Activated CD4-positive, alpha-beta T cell treated with anti-CD3 and anti-CD28 coated beads for 36 hours (primary cell): ENCODE measurements at regions not wholly inside any gene's neighbourhood (a gene's known extent, or its start where the extent isn't known, plus 50 kb on each side); places are given as distances from the start of the nearest gene placed in this dataset.
A peak's percentile ranks its signal among the peaks of the same experiment; 100 is the strongest.

ENCODE experiments used
- ATAC-seq: fragments of 200-7000 bp; cut with Tn5 transposase; one replicate; pipeline ENCODE4 v1.10.0; 2021; ENCODE audit warnings: mild to moderate bottlenecking, moderate library complexity
- CTCF ChIA-PET: fragments of 350-600 bp; sonication (Branson Sonifier 250); formaldehyde crosslinking; loops from one replicate; lab custom pipeline; 2021; ENCODE audit warnings: antibody characterized with exemption; lab: Charles Lee
- POLR2A ChIA-PET: fragments of 350-600 bp; sonication (Branson Sonifier 250); formaldehyde crosslinking; loops from one replicate; lab custom pipeline; 2021; ENCODE audit warnings: antibody characterized with exemption, inconsistent platforms; lab: Charles Lee
- DNase-seq: peaks from one replicate; pipeline ENCODE4 v3.0.0-alpha.2; 2020
- H3K27ac Mint-ChIP-seq: one replicate; pipeline ENCODE4 v1.8.0; 2021; ENCODE audit warnings: mixed read lengths
- H3K27me3 Mint-ChIP-seq: one replicate; pipeline ENCODE4 v1.8.0; 2021; ENCODE audit warnings: mixed read lengths
- H3K36me3 Mint-ChIP-seq: one replicate; pipeline ENCODE4 v1.8.0; 2021; ENCODE audit warnings: low read depth, mixed read lengths
- H3K4me1 Mint-ChIP-seq: one replicate; pipeline ENCODE4 v1.8.0; 2021; ENCODE audit warnings: mixed read lengths
- H3K4me3 Mint-ChIP-seq: one replicate; pipeline ENCODE4 v1.8.0; 2021; ENCODE audit warnings: mild to moderate bottlenecking, moderate library complexity, mixed read lengths
- H3K9me3 Mint-ChIP-seq: one replicate; pipeline ENCODE4 v1.8.0; 2021; ENCODE audit warnings: low read depth, mixed read lengths
- intact Hi-C, 2 experiments: fragments of 100-400 bp; cut with DNase I in 1 of 2; cut with micrococcal nuclease in 1 of 2; formaldehyde crosslinking; loops; one replicate each; pipeline versions ENCODE4 v1.14.2 to v1.15.1; 2022 to 2024; cut with DNase I, micrococcal nuclease

DNA sequence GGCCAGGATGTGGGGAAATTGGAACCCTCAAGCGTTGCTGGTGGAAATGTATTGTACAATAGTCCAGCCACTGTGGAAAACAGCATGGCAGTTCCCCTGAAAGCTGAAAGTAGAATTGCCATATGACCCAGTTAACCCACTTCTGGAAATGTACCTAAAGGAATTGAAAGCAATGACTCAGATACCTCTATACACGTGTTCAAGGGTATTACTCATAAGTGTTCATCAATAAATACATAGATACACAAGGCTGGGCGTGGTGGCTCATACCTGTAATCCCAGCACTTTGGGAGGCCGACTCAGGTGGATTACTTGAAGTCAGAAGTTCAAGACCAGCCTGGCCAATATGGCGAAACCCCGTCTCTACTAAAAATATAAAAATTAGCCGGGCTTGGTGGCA, 71.9 kb upstream of the IRS2 start:
- H3K27me3 Mint-ChIP-seq, result peaks cover 47% of the 10 kb centered on the region
- H3K4me1 Mint-ChIP-seq, result no peaks in the 10 kb centered on the region
- ChIA-PET POLR2A (no interaction called here), CTCF (no interaction called here)
- H3K36me3 Mint-ChIP-seq, result no peaks in the 10 kb centered on the region
- intact Hi-C loops, result no loop called here
- no peak overlapping the region for H3K4me3 Mint-ChIP-seq
- DNase-seq (peak; percentile 31), ATAC-seq (peak; percentile 55)
- H3K9me3 Mint-ChIP-seq, result no peaks in the 10 kb centered on the region
- no peak overlapping the region for H3K27ac Mint-ChIP-seq

DNA sequence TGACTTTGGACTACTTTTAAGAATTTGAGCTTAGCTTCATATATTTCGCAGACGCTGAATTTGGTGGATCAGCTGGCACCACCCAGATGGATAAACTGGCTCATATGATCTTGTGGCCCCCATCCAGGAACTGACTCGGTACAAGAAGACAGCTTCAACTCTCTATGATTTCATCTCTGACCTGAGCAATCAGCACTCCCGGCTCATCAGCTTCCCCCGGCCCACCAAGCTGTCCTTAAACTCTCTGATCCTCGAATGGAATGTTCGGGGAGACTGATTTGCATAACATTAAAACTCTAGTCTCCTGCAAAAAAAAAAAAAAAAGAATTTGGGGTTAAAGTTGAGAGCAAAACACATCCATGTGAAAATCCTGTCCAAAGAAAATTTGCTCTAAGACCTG, 71.4 kb upstream of the IRS2 start:
- CTCF ChIA-PET, result no interaction called here
- POLR2A ChIA-PET, result no interaction called here
- DNase-seq (no peak), ATAC-seq (no peak)
- Mint-ChIP-seq H3K4me3 (no peak overlapping the region), H3K36me3 (no peaks in the 10 kb centered on the region), H3K9me3 (no peaks in the 10 kb centered on the region), H3K27ac (no peak overlapping the region), H3K27me3 (peaks cover 50% of the 10 kb centered on the region), H3K4me1 (no peaks in the 10 kb centered on the region)
- intact Hi-C loops, result no loop called here

GRCh38 chr13:109857325-109857724, 70.9 kb upstream of the IRS2 start:
- Mint-ChIP-seq H3K4me3 (no peak overlapping the region), H3K4me1 (no peaks in the 10 kb centered on the region), H3K9me3 (no peaks in the 10 kb centered on the region), H3K27me3 (peaks cover 49% of the 10 kb centered on the region), H3K36me3 (no peaks in the 10 kb centered on the region), H3K27ac (no peak overlapping the region)
- CTCF ChIA-PET, result no interaction called here
- intact Hi-C loops, result no loop called here
- POLR2A ChIA-PET, result no interaction called here
- ATAC-seq (no peak), DNase-seq (no peak)

GRCh38 chr13:109856350-109856749, 70.0 kb upstream of the IRS2 start:
- DNase-seq (no peak), ATAC-seq (no peak)
- Mint-ChIP-seq H3K27me3 (peaks cover 44% of the 10 kb centered on the region), H3K9me3 (no peaks in the 10 kb centered on the region), H3K27ac (no peak overlapping the region), H3K36me3 (no peaks in the 10 kb centered on the region), H3K4me3 (no peak overlapping the region), H3K4me1 (no peaks in the 10 kb centered on the region)
- POLR2A ChIA-PET, result no interaction called here
- intact Hi-C loops, result no loop called here
- CTCF ChIA-PET, result no interaction called here

DNA sequence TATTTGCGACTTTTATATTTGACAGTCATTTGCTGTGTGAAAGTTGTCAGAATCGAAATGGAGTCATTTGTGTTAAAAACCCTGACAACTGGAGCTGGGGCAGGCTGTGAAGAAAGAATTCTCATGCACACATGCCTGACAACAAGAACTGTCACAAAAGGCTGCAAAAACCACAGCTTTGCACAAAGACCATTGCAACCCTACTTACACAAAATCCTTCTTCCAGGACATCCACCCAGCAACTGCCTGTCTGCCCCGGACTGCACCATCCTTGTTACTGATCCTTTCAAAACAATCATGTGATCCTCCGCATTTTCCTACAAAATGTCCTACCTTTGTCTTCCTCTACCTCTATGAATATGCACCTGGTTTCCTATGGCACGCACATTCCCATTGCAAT, 66.8 kb upstream of the IRS2 start:
- DNase-seq (no peak), ATAC-seq (no peak)
- Mint-ChIP-seq H3K4me1 (no peaks in the 10 kb centered on the region), H3K27ac (no peak overlapping the region), H3K9me3 (no peaks in the 10 kb centered on the region), H3K27me3 (peaks cover 41% of the 10 kb centered on the region), H3K4me3 (no peak overlapping the region), H3K36me3 (no peaks in the 10 kb centered on the region)
- CTCF ChIA-PET, result no interaction called here
- intact Hi-C loops, result no loop called here
- POLR2A ChIA-PET, result no interaction called here

DNA sequence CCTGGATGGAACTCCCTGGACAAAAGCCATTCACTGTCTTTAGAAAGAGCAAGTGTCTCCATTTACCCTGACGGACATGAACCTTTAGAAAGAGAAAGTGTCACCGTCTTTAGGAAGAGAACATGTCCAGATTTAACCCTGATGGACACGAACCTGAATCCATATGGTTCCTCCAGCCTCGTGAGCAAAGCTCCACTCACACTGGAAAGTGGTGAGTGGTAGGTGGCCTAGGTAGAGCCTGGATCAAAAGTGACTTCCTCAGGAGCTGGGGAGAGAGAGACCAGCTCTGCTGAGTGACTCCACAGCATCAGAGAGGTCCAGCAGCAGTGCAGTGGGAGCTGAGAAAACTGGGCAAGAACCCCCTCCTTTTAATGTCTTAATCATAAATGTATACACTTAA, 59.8 kb upstream of the IRS2 start:
- DNase-seq, result no peak
- H3K9me3 Mint-ChIP-seq, result no peaks in the 10 kb centered on the region
- intact Hi-C loops, result no loop called here
- H3K27me3 Mint-ChIP-seq, result peaks cover 21% of the 10 kb centered on the region
- ChIA-PET POLR2A (no interaction called here), CTCF (no interaction called here)
- no peak overlapping the region for H3K4me3 Mint-ChIP-seq
- H3K36me3 Mint-ChIP-seq, result no peaks in the 10 kb centered on the region
- no peaks in the 10 kb centered on the region for H3K4me1 Mint-ChIP-seq
- no peak overlapping the region for H3K27ac Mint-ChIP-seq
- ATAC-seq, result no peak

- CTCF ChIA-PET, result no interaction called here
These were observed 58.0 kb upstream of the IRS2 start for GRCh38 chr13:109844396-109844795.

GRCh38 chr13:109843695-109844094, 57.3 kb upstream of the IRS2 start:
- H3K36me3 Mint-ChIP-seq, result no peaks in the 10 kb centered on the region
- CTCF ChIA-PET, result interaction anchor here (0.7 kb wide), 1 partner anchor 211 kb away, joined by 3 read pairs; no protein-coding TSS in a partner anchor

More at GRCh38 chr13:109844396-109844795, 58.0 kb upstream of the IRS2 start:
- peaks cover 11% of the 10 kb centered on the region for H3K4me1 Mint-ChIP-seq
- no peak overlapping the region for H3K4me3 Mint-ChIP-seq
- no peaks in the 10 kb centered on the region for H3K9me3 Mint-ChIP-seq
- no peak overlapping the region for H3K27ac Mint-ChIP-seq
- intact Hi-C loops, result loop anchor here in 1 of 2 experiments (5.0 kb wide), 1 partner anchor 293 kb away; no protein-coding TSS in a partner anchor
- DNase-seq (no peak), ATAC-seq (no peak)
- peaks cover 20% of the 10 kb centered on the region for H3K27me3 Mint-ChIP-seq
- POLR2A ChIA-PET, result no interaction called here
- H3K36me3 Mint-ChIP-seq, result no peaks in the 10 kb centered on the region

DNA sequence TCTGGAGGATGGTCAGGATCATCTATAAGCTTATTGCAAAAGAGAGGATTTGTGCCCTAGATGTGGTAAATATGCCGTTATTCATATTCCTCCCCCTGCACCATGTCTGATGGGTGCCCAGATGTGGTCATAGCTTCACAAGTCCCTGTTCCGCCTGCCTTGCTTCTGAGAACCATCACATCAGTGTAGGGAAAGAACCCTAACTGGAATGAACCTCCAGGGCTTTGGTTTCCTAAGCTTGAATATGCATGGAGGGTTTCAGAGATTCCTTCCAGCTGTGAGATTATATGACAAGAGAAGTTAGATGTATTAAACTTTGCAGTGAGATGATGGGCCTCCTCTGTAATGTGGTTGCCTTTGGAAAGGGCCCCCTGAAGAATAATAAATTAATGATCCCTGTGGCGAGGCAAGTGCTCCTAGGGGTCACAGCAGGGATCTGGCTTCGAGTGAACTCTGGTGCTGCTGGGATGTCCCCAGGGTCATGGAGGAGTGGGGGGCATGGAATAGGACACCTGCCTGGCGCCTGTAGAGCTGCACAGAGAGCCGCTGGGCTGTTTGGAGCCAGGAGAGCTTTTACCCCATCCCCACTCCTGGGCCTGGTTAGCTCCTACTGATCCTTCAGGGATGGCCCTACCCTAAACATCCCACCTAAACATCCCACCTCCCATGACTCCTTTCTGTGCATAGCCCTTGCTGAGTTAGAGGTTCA, 56.0 kb upstream of the IRS2 start:
- Mint-ChIP-seq H3K4me1 (peaks cover 11% of the 10 kb centered on the region), H3K27me3 (peaks cover 15% of the 10 kb centered on the region), H3K4me3 (no peak overlapping the region), H3K36me3 (no peaks in the 10 kb centered on the region), H3K9me3 (no peaks in the 10 kb centered on the region), H3K27ac (no peak overlapping the region)
- POLR2A ChIA-PET, result no interaction called here
- ATAC-seq (no peak), DNase-seq (no peak)
- intact Hi-C loops, result loop anchor here in 1 of 2 experiments (5.0 kb wide), 1 partner anchor 295 kb away; no protein-coding TSS in a partner anchor
- CTCF ChIA-PET, result no interaction called here

More at GRCh38 chr13:109843695-109844094, 57.3 kb upstream of the IRS2 start:
- no peak overlapping the region for H3K4me3 Mint-ChIP-seq
- H3K4me1 Mint-ChIP-seq, result peaks cover 11% of the 10 kb centered on the region
- ATAC-seq (no peak), DNase-seq (no peak)
- no peaks in the 10 kb centered on the region for H3K9me3 Mint-ChIP-seq
- peaks cover 19% of the 10 kb centered on the region for H3K27me3 Mint-ChIP-seq
- POLR2A ChIA-PET, result no interaction called here
- intact Hi-C loops, result loop anchor here in 1 of 2 experiments (5.0 kb wide), 1 partner anchor 294 kb away; no protein-coding TSS in a partner anchor
- H3K27ac Mint-ChIP-seq, result no peak overlapping the region

DNA sequence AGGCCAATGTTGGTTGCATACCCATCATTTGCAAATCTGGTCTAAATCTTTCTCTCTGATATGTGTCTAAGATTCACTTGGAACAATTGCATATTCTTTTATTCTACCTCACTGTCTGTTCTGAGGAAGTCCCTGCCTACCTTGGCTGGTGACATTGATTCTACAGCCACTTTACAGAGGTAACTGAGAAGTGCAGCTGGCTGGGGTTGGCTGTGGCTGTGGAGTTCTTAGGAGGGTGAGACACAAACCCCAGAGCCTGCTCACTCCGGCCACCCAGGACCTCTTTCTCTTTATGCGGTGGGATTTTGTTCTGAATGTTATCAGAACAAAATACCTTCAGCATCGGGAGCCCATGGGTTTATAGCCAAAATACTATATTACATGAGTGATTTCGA, 54.5 kb upstream of the IRS2 start:
- intact Hi-C loops, result loop anchor here in 1 of 2 experiments (2.0 to 5.0 kb wide), 2 partner anchors 52 to 296 kb away; no protein-coding TSS in a partner anchor
- ChIA-PET POLR2A (no interaction called here), CTCF (interaction anchor here (0.5 kb wide), 1 partner anchor 243 kb away, joined by 3 read pairs; no protein-coding TSS in a partner anchor)
- H3K36me3 Mint-ChIP-seq, result no peaks in the 10 kb centered on the region
- H3K27me3 Mint-ChIP-seq, result peaks cover 14% of the 10 kb centered on the region
- ATAC-seq (no peak), DNase-seq (peak; percentile 5)
- H3K4me1 Mint-ChIP-seq, result peaks cover 11% of the 10 kb centered on the region
- no peaks in the 10 kb centered on the region for H3K9me3 Mint-ChIP-seq
- no peak overlapping the region for H3K4me3 Mint-ChIP-seq
- H3K27ac Mint-ChIP-seq, result no peak overlapping the region

- peak; percentile 52 for DNase-seq
- peak; percentile 99 for ATAC-seq
- H3K4me1 Mint-ChIP-seq, result peaks cover 11% of the 10 kb centered on the region
- ChIA-PET POLR2A (no interaction called here), CTCF (interaction anchor here (0.7 kb wide), 1 partner anchor 946 kb away, joined by 3 read pairs; no protein-coding TSS in a partner anchor)
- no peak overlapping the region for H3K27ac Mint-ChIP-seq
- H3K9me3 Mint-ChIP-seq, result no peaks in the 10 kb centered on the region
- H3K27me3 Mint-ChIP-seq, result peaks cover 19% of the 10 kb centered on the region
- no peak overlapping the region for H3K4me3 Mint-ChIP-seq
- H3K36me3 Mint-ChIP-seq, result no peaks in the 10 kb centered on the region
- intact Hi-C loops, result loop anchor here in 1 of 2 experiments (2.0 to 5.0 kb wide), 2 partner anchors 52 to 297 kb away; no protein-coding TSS in a partner anchor
These were observed 54.0 kb upstream of the IRS2 start for GRCh38 chr13:109840201-109840892.
